ENCODE measurements at regions not wholly inside any gene's neighbourhood (a gene's known extent, or its start where the extent isn't known, plus 50 kb on each side); places are given as distances from the start of the nearest gene placed in this dataset.

- no peak for DNase-seq
Measured at GRCh38 chr16:26189536-26189935, 497.8 kb downstream of the HS3ST4 start.

- no peak for DNase-seq
Measured at GRCh38 chr16:26194526-26194925, 502.8 kb downstream of the HS3ST4 start.

- DNase-seq, result peak; percentile 4
Measured at GRCh38 chr16:26195225-26195624, 503.5 kb downstream of the HS3ST4 start.

- no peak for DNase-seq
Measured at GRCh38 chr16:26196310-26196709, 504.6 kb downstream of the HS3ST4 start.

GRCh38 chr16:26196802-26197201 is 505.0 kb downstream of the HS3ST4 start:
- peak; percentile 4 for DNase-seq

- no peak for DNase-seq
Measured at GRCh38 chr16:26197707-26198106, 505.9 kb downstream of the HS3ST4 start.

- DNase-seq, result no peak
Measured at GRCh38 chr16:26198221-26198620, 506.5 kb downstream of the HS3ST4 start.

GRCh38 chr16:26204138-26204537 is 512.4 kb downstream of the HS3ST4 start:
- no peak for DNase-seq

GRCh38 chr16:26211542-26211941 is 519.8 kb downstream of the HS3ST4 start:
- no peak for DNase-seq

- DNase-seq, result no peak
Measured at GRCh38 chr16:26212599-26212998, 520.8 kb downstream of the HS3ST4 start.

- no peak for DNase-seq
Measured at GRCh38 chr16:26214581-26215174, 522.9 kb downstream of the HS3ST4 start.

- no peak for DNase-seq
Measured at GRCh38 chr16:26220894-26221293, 529.1 kb downstream of the HS3ST4 start.

GRCh38 chr16:26231647-26232046 is 539.9 kb downstream of the HS3ST4 start:
- DNase-seq, result no peak

GRCh38 chr16:26240807-26241206 is 549.0 kb downstream of the HS3ST4 start:
- DNase-seq, result no peak

GRCh38 chr16:26247063-26247462 is 555.3 kb downstream of the HS3ST4 start:
- no peak for DNase-seq

- DNase-seq, result no peak
Measured at GRCh38 chr16:26252598-26252997, 560.8 kb downstream of the HS3ST4 start.

- no peak for DNase-seq
Measured at GRCh38 chr16:26261621-26262020, 569.9 kb downstream of the HS3ST4 start.

- DNase-seq, result no peak
Measured at GRCh38 chr16:26263406-26263805, 571.6 kb downstream of the HS3ST4 start.

GRCh38 chr16:26267641-26268040 is 575.9 kb downstream of the HS3ST4 start:
- DNase-seq, result no peak

GRCh38 chr16:26269673-26270072 is 577.9 kb downstream of the HS3ST4 start:
- no peak for DNase-seq

GRCh38 chr16:26273607-26274006 is 581.8 kb downstream of the HS3ST4 start:
- no peak for DNase-seq

- no peak for DNase-seq
Measured at GRCh38 chr16:26275021-26275590, 583.3 kb downstream of the HS3ST4 start.

- DNase-seq, result no peak
Measured at GRCh38 chr16:26276289-26276688, 584.5 kb downstream of the HS3ST4 start.

- DNase-seq, result no peak
Measured at GRCh38 chr16:26281381-26282110, 589.8 kb downstream of the HS3ST4 start.
